Prostate gland (tissue), 2 donors: ENCODE measurements at regions not wholly inside any gene's neighbourhood (a gene's known extent, or its start where the extent isn't known, plus 50 kb on each side); places are given as distances from the start of the nearest gene placed in this dataset.

Experiments
- CTCF ChIP-seq, 4 experiments: fragments of 200-600 bp in 2 of 4; fragments of 450-650 bp in 2 of 4; sonication (generic) in 2 of 4; IDR thresholded peaks; 1 replicate in 3 of 4; 2 replicates in 1 of 4; pipeline ENCODE4 v1.5.1; 2016 to 2019; ENCODE audit warnings: antibody characterized with exemption in 4 of 4, mild to moderate bottlenecking in 2 of 4, moderate library complexity in 2 of 4
- POLR2A ChIP-seq: fragments of 450-650 bp; IDR thresholded peaks from one replicate; pipeline ENCODE4 v1.6.1; 2016; ENCODE audit warnings: antibody characterized with exemption, mild to moderate bottlenecking
- POLR2AphosphoS5 ChIP-seq: sonication (generic); formaldehyde crosslinking; IDR thresholded peaks from one replicate; pipeline ENCODE4 v1.6.1; 2017; ENCODE audit warnings: antibody characterized with exemption

DNA sequence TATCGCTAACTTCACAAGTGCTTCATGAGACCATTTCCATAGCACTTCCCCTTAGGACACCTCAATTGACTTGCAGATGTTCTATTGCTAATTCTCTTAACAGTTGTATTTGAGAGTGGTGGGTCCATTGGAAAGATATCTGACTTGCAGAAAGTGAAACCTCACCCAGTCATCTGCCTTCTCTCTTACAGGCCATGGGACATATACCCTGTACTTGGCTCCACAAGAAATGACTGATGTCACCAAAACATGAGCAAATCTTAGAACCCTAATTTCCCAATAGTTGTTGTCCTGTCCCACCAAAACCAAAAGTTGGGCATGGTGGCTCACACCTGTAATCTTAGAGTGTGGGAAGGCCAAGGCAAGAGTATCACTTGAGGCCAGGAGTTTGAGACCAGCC is 101.9 kb upstream of the MAML3 start:
- no peak for TF ChIP-seq CTCF (IDR thresholded peaks at IDR 0.05)
- TF ChIP-seq POLR2AphosphoS5: no peak
- no peak for TF ChIP-seq POLR2A
